ENCODE measurements at regions not wholly inside any gene's neighbourhood (a gene's known extent, or its start where the extent isn't known, plus 50 kb on each side); places are given as distances from the start of the nearest gene placed in this dataset.

DNA sequence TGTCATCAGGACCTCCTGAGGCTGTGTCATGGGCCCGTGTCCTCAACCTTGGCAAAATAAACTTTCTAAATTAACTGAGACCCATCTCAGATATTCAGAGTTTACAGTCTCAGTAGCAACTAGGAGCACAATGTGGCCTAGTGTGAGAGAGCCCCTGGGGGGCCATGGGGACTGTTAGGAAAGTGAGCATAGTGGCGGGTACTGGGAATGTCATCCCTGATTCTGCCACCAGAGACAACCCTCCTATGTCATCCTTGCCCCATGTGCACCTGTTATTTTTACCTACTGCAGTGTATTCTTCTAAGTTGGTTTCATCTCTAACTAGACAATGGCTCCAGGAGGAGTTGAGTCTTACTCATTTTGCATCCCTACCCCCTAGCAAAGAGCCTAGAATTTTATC, 78.6 kb downstream of the CCDC71L start:
- TF ChIP-seq CTCF (IDR thresholded peaks at IDR 0.05) (no peak), EP300 (IDR thresholded peaks at IDR 0.05; ENCODE audit: low read depth) (no peak), POLR2A (IDR thresholded peaks at IDR 0.05) (no peak), POLR2AphosphoS5 (IDR thresholded peaks at IDR 0.05) (no peak)
